GM12873 (cell line): ENCODE measurements at regions not wholly inside any gene's neighbourhood (a gene's known extent, or its start where the extent isn't known, plus 50 kb on each side); places are given as distances from the start of the nearest gene placed in this dataset.

Experiments
- TF ChIP-seq, protein P1 (sequence below): IDR thresholded peaks from 2 replicates; pipeline ENCODE4 v1.5.1; 2012; ENCODE audit warnings: low read depth, mild to moderate bottlenecking, moderate library complexity, low read length, control low read depth; ENCODE audit not compliant: insufficient read depth; ENCODE audit errors: missing control alignments

DNA sequence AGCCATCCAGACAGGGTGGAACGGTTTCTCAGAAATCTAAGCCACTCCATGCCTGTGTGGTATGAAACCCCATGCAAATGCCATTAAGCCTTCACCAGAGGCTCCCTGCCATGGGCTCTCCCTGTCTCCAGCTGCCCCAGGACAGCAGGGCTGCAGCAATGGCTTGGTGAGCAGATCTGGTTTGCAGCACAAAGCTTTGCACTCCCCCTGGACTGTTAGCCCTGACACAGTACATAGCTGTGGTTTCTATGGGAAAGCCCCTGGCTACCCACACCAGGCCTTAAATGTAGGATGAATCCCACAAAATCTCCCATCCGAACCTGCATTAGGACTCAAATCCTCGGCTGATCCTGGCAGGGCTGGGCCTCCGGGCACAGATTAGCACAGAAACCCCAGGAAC, 291.6 kb downstream of the TNS1 start:
- TF ChIP-seq, protein P1, sequence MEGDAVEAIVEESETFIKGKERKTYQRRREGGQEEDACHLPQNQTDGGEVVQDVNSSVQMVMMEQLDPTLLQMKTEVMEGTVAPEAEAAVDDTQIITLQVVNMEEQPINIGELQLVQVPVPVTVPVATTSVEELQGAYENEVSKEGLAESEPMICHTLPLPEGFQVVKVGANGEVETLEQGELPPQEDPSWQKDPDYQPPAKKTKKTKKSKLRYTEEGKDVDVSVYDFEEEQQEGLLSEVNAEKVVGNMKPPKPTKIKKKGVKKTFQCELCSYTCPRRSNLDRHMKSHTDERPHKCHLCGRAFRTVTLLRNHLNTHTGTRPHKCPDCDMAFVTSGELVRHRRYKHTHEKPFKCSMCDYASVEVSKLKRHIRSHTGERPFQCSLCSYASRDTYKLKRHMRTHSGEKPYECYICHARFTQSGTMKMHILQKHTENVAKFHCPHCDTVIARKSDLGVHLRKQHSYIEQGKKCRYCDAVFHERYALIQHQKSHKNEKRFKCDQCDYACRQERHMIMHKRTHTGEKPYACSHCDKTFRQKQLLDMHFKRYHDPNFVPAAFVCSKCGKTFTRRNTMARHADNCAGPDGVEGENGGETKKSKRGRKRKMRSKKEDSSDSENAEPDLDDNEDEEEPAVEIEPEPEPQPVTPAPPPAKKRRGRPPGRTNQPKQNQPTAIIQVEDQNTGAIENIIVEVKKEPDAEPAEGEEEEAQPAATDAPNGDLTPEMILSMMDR = no peak

DNA sequence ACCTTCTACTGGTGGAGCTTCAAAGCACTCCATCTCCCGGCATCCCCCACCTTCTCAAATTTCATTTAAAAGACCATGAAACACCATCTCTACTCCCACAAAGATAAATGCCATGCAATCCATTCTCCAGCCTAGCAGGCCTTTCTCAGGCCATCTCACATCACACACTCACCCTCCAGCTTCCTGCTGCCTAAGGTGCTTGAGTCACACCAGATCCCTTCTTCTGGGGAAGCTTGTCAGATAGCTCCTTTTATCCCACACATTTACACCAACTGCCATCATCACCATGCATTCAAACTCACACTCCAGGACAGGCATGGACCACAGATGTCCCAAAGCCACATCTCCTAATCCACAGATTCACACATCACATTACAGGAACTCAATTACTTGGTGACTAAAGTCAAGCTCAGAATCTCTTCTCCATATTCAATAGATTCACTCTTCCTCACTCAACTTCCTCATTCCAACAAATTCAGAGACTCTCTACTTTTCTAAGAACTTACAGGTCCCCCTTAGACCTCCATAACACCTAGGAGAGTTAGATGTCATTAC, 292.5 kb downstream of the TNS1 start:
- TF ChIP-seq, protein P1 = no peak

DNA sequence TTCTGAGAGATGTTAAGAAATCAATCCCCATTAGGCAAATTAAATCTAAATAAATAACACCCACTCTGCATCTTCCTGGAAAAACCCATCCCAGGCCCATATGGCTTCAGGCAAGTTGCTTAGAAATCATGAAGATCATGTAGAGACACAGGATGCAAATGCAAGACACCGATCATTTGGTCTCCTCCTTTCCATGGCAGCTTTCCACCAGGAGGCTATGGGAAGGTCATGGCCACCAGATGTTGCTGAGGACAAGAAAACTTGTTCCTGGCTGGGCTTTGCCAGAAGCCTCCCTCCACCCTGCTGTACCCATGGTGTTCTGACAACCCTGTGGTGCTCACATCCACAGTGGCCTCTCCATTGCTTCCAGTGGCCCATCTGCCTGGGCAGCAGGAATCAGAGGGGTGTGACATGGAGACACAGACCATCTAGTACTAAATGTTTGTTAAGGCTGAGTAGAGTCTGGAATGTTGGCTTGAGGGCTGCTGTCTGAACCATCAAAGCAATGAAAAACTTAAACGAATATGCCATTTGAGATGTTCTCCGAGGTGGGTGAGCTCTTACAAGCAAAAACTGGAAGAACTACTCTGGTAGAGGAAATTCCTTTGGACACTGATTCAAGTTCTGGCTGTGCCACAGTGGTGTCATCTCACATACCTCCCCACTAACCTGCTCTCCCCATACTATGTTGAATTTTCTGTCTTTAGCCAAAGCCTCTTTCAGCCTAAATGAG, 293.2 kb downstream of the TNS1 start:
- TF ChIP-seq, protein P1 = no peak

DNA sequence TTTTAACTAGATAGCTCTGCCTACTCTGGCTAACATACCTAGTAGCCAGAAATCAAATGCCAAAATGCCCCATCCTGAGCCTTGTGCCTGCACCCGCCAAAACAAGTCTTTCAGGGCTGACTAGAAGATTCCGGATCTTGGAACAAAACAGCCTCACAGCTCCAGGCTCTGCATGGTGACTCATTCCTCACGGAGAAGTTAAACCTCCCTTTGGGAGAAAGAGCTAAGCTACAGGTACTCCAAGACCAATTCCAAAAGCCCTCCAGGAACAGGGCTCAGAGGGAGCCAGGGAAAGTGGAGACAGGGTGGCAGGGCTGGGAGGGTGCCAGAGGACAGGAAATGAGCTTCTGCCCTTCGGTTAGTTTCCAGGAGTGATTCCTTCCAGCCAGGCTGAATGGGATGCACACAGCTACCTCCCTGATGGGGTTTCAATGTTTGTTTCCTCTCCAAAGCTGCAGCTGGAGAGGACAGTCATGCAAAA, 295.6 kb downstream of the TNS1 start:
- TF ChIP-seq, protein P1 = no peak

DNA sequence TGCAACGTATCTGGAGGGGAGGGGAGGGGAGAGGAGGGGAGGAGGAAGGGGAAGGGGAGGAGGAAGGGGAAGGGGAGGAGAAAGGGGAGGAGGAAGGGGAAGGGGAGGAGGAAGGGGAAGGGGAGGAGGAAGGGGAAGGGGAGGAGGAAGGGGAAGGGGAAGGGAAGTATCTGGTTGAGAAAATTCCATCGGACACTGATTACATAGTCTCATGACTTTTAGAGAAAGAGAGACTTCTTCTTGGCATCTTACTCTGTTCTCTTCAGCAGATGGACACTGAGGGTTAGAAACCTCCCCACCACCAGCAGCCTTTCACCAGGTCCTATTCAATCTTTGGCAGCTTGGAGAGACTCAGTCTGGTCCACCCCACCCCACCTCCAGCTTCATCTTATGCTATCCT, 296.3 kb downstream of the TNS1 start:
- TF ChIP-seq, protein P1 = no peak

DNA sequence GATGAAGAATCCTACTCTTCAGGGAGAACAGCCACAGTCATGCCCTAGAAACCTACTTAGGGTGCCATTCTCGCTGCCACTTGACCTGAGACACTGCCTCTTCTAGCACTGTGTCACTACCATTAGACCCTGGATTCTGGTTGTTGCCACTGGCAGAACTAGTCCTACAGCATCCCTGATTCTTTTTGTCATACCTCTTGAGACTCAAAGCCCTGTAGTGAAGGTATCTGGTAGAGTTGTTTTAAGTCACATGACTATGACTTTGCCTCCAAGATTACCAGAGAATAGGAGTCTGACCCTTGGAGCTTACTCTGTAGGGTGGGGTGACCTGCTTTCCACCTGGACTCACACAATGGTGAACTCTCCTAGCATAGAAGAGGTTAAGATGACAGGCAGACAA, 296.7 kb downstream of the TNS1 start:
- TF ChIP-seq, protein P1 = no peak

DNA sequence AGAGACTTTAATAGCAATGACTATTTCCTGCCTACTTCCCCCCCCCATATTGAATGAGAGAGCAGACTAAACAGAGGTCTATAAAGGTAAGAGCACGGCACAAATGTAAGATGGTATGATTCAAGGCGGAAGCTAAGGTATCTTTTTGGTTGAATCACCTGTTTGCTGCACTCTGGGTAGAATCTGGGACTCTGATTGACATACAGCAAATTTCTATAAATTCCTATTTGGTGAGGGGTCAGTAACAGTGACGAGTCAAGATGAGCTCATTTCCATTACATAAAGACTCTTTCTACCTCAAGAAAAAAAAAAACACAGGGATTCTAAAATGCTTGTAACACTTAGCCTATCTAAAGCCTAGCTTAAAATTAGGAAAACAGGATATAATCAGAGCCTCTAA, 297.3 kb downstream of the TNS1 start:
- TF ChIP-seq, protein P1 = no peak
